ENCODE measurements at regions not wholly inside any gene's neighbourhood (a gene's known extent, or its start where the extent isn't known, plus 50 kb on each side); places are given as distances from the start of the nearest gene placed in this dataset.
A peak's percentile ranks its signal among the peaks of the same experiment; 100 is the strongest.

GRCh38 chr17:79404136-79404911 lies 206.5 kb downstream of the RBFOX3 start:
- Histone ChIP-seq H3K4me1 (replicated peaks; ENCODE audit: insufficient read depth) (no peaks in the 10 kb centered on the region), H3K9me3 (ENCODE audit: insufficient read depth, low read depth) (no peaks in the 10 kb centered on the region), H3K4me2 (no peak overlapping the region), H3K4me3 (no peak overlapping the region), H3F3A (ENCODE audit: insufficient read depth, low read depth) (no peaks in the 10 kb centered on the region), H4K20me1 (ENCODE audit: insufficient read depth) (no peaks in the 10 kb centered on the region), H3K9me2 (ENCODE audit: insufficient read depth) (no peaks in the 10 kb centered on the region), H2AFZ (no peak overlapping the region), H3K36me3 (ENCODE audit: low read depth) (no peaks in the 10 kb centered on the region), H3K27ac (no peak overlapping the region), H3K27me3 (ENCODE audit: insufficient read depth, low read depth) (peaks cover 65% of the 10 kb centered on the region), H3K79me2 (ENCODE audit: low read depth) (no peaks in the 10 kb centered on the region)
- ChIA-PET POLR2A (ENCODE audit: unreplicated experiment) (interaction anchor here (0.6 kb wide), 1 partner anchor 330 kb away, joined by 6 read pairs; the partner anchor contains the start of gene ENGASE), CTCF (interaction anchor here (0.6 kb wide), 2 partner anchors 169 to 321 kb away, joined by 4 to 18 read pairs; no protein-coding TSS in a partner anchor)
- no peak for TF ChIP-seq CTCF (conservative IDR thresholded peaks at IDR 0.05)
- TF ChIP-seq EZH2 (IDR thresholded peaks at IDR 0.05; ENCODE audit: low read depth) = no peak
- BruUV-seq (replicated peaks) = no TSS peak
- intact Hi-C loops (cut with micrococcal nuclease; ENCODE audit: unreplicated experiment) = no loop called here
- DNase-seq = no peak

GRCh38 chr17:79401704-79402674 lies 208.9 kb downstream of the RBFOX3 start:
- no peak for DNase-seq
- Histone ChIP-seq H3K79me2 (ENCODE audit: low read depth) (no peaks in the 10 kb centered on the region), H3K4me1 (replicated peaks; ENCODE audit: insufficient read depth) (no peaks in the 10 kb centered on the region), H3K4me3 (no peak overlapping the region), H3K27me3 (ENCODE audit: insufficient read depth, low read depth) (peaks cover 59% of the 10 kb centered on the region), H4K20me1 (ENCODE audit: insufficient read depth) (no peaks in the 10 kb centered on the region), H3K9me3 (ENCODE audit: insufficient read depth, low read depth) (no peaks in the 10 kb centered on the region), H3K9me2 (ENCODE audit: insufficient read depth) (no peaks in the 10 kb centered on the region), H3K36me3 (ENCODE audit: low read depth) (no peaks in the 10 kb centered on the region), H3F3A (ENCODE audit: insufficient read depth, low read depth) (no peaks in the 10 kb centered on the region), H3K4me2 (no peak overlapping the region), H2AFZ (no peak overlapping the region), H3K27ac (no peak overlapping the region)
- no TSS peak for BruUV-seq (replicated peaks)
- intact Hi-C loops (cut with micrococcal nuclease; ENCODE audit: unreplicated experiment) = no loop called here
- no peak for TF ChIP-seq CTCF (conservative IDR thresholded peaks at IDR 0.05)
- CTCF ChIA-PET = no interaction called here
- POLR2A ChIA-PET (ENCODE audit: unreplicated experiment) = no interaction called here

- H4K20me1 ChIP-seq (ENCODE audit: insufficient read depth) = no peaks in the 10 kb centered on the region
- DNase-seq = peak in 1 of 2 experiments; percentile 57
- no peaks in the 10 kb centered on the region for H3K9me3 ChIP-seq (ENCODE audit: insufficient read depth, low read depth)
- no TSS peak for BruUV-seq (replicated peaks)
- H3K79me2 ChIP-seq (ENCODE audit: low read depth) = no peaks in the 10 kb centered on the region
- H3K4me1 ChIP-seq (replicated peaks; ENCODE audit: insufficient read depth) = no peaks in the 10 kb centered on the region
- ChIA-PET CTCF (interaction anchor here (0.6 to 0.7 kb wide), 4 partner anchors 158 to 319 kb away, joined by 3 to 13 read pairs (median 7); no protein-coding TSS in a partner anchor), POLR2A (ENCODE audit: unreplicated experiment) (interaction anchor here (0.5 kb wide), 1 partner anchor 17 kb away, joined by 5 read pairs; no protein-coding TSS in a partner anchor)
- no peak overlapping the region for H3K4me2 ChIP-seq
- no peak overlapping the region for H2AFZ ChIP-seq
- H3K27ac ChIP-seq = no peak overlapping the region
- peaks cover 59% of the 10 kb centered on the region for H3K27me3 ChIP-seq (ENCODE audit: insufficient read depth, low read depth)
- intact Hi-C loops (cut with micrococcal nuclease; ENCODE audit: unreplicated experiment) = no loop called here
- H3K9me2 ChIP-seq (ENCODE audit: insufficient read depth) = no peaks in the 10 kb centered on the region
- TF ChIP-seq CTCF (conservative IDR thresholded peaks at IDR 0.05) (peak; percentile 72), EZH2 (IDR thresholded peaks at IDR 0.05; ENCODE audit: low read depth) (no peak)
- no peaks in the 10 kb centered on the region for H3F3A ChIP-seq (ENCODE audit: insufficient read depth, low read depth)
- no peaks in the 10 kb centered on the region for H3K36me3 ChIP-seq (ENCODE audit: low read depth)
- H3K4me3 ChIP-seq = no peak overlapping the region
Observed at GRCh38 chr17:79400989-79401703, 209.7 kb downstream of the RBFOX3 start.
